ENCODE measurements at regions not wholly inside any gene's neighbourhood (a gene's known extent, or its start where the extent isn't known, plus 50 kb on each side); places are given as distances from the start of the nearest gene placed in this dataset.

- Histone ChIP-seq H3K4me1 (ENCODE audit: control insufficient read depth, extremely low read depth, insufficient read depth, low read length) (peaks cover 36% of the 10 kb centered on the region), H3K9me3 (replicated peaks; ENCODE audit: control insufficient read depth, insufficient read depth, low read length) (no peaks in the 10 kb centered on the region), H3K4me3 (replicated peaks in 1 of 3; ENCODE audit: insufficient read depth in 1 of 3, low read depth in 1 of 3, low read length in 3 of 3) (no peak overlapping the region), H3K36me3 (ENCODE audit: control insufficient read depth in 2 of 2, extremely low read depth in 1 of 2, insufficient read depth in 2 of 2, low read length in 2 of 2) (no peaks in the 10 kb centered on the region), H3K79me2 (ENCODE audit: control insufficient read depth, insufficient read depth, low read length) (no peaks in the 10 kb centered on the region), H4K20me1 (replicated peaks; ENCODE audit: control insufficient read depth, extremely low read depth, insufficient read depth, low read length) (no peaks in the 10 kb centered on the region), H3K4me2 (ENCODE audit: insufficient read depth, low read length) (peak overlapping the region; percentile 46), H2AFZ (ENCODE audit: low read depth, low read length) (peak overlapping the region; percentile 52), H3K9me1 (replicated peaks; ENCODE audit: control insufficient read depth, extremely low read depth, insufficient read depth, low read length) (no peaks in the 10 kb centered on the region), H3K27ac (ENCODE audit: insufficient read depth, low read depth, low read length) (no peak overlapping the region), H3K27me3 (ENCODE audit: control insufficient read depth in 2 of 2, insufficient read depth in 2 of 2, low read length in 2 of 2) (no peaks in the 10 kb centered on the region), H3K9ac (replicated peaks; ENCODE audit: extremely low read depth, insufficient read depth, low read length) (no peak overlapping the region)
- DNase-seq (ENCODE audit: low read depth, low spot score) = peak; percentile 68
- ChIA-PET POLR2A (no interaction called here), CTCF (no interaction called here)
- intact Hi-C loops (cut with micrococcal nuclease) = loop anchor here (5.0 kb wide), 1 partner anchor 235 kb away; no protein-coding TSS in a partner anchor
- no peak for TF ChIP-seq GATA2 (IDR thresholded peaks at IDR 0.05; ENCODE audit: insufficient read depth, insufficient read length, low read depth, low read length)
- no peak for TF ChIP-seq CTCF (IDR thresholded peaks at IDR 0.05; ENCODE audit: extremely low read depth in 1 of 2, insufficient read depth in 1 of 2, low read depth in 1 of 2, low read length in 2 of 2)
- TF ChIP-seq, protein P1, sequence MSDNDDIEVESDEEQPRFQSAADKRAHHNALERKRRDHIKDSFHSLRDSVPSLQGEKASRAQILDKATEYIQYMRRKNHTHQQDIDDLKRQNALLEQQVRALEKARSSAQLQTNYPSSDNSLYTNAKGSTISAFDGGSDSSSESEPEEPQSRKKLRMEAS (IDR thresholded peaks at IDR 0.05; ENCODE audit: insufficient read depth, insufficient read length) = no peak
- no peak for FAIRE-seq
- no TSS peak for BruUV-seq (replicated peaks)
- dilution Hi-C loops (cut with MboI; ENCODE audit: extremely low pct_ligation_motif_present, low sequenced_read_pairs) = no loop called here
These were observed 92.8 kb downstream of the RASSF10 start for GRCh38 chr11:13101644-13102512.

DNA sequence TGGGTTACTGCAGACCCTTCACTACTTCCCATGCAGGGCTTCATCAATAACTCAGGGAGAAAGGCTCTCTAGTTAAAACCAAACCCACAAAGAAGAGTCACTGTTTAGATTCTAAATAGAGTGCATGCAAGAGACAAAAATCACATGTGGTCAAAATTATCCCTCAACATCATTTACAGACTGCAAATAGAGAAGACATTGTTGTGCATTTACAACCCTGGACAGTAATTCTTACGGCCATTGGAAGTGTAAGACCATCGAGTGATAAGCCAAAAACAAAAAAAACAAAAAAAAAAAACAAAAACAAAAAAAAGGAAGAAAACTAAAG is 93.4 kb downstream of the RASSF10 start:
- Histone ChIP-seq H3K9me3 (replicated peaks; ENCODE audit: control insufficient read depth, insufficient read depth, low read length) (no peaks in the 10 kb centered on the region), H3K4me1 (ENCODE audit: control insufficient read depth, extremely low read depth, insufficient read depth, low read length) (peaks cover 36% of the 10 kb centered on the region), H3K27ac (ENCODE audit: insufficient read depth, low read depth, low read length) (no peak overlapping the region), H4K20me1 (replicated peaks; ENCODE audit: control insufficient read depth, extremely low read depth, insufficient read depth, low read length) (no peaks in the 10 kb centered on the region), H2AFZ (ENCODE audit: low read depth, low read length) (no peak overlapping the region), H3K4me3 (replicated peaks in 1 of 3; ENCODE audit: insufficient read depth in 1 of 3, low read depth in 1 of 3, low read length in 3 of 3) (no peak overlapping the region), H3K79me2 (ENCODE audit: control insufficient read depth, insufficient read depth, low read length) (no peaks in the 10 kb centered on the region), H3K36me3 (ENCODE audit: control insufficient read depth in 2 of 2, extremely low read depth in 1 of 2, insufficient read depth in 2 of 2, low read length in 2 of 2) (no peaks in the 10 kb centered on the region), H3K27me3 (ENCODE audit: control insufficient read depth in 2 of 2, insufficient read depth in 2 of 2, low read length in 2 of 2) (no peaks in the 10 kb centered on the region), H3K9ac (replicated peaks; ENCODE audit: extremely low read depth, insufficient read depth, low read length) (no peak overlapping the region), H3K4me2 (ENCODE audit: insufficient read depth, low read length) (peak overlapping the region; percentile 46), H3K9me1 (replicated peaks; ENCODE audit: control insufficient read depth, extremely low read depth, insufficient read depth, low read length) (no peaks in the 10 kb centered on the region)
- TF ChIP-seq GATA2 (IDR thresholded peaks at IDR 0.05; ENCODE audit: insufficient read depth, insufficient read length, low read depth, low read length) (no peak), POLR2AphosphoS5 (IDR thresholded peaks at IDR 0.05; ENCODE audit: insufficient read depth, low read depth, low read length) (no peak), POLR2A (IDR thresholded peaks at IDR 0.05; ENCODE audit: low read depth, low read length) (no peak), CTCF (IDR thresholded peaks at IDR 0.05; ENCODE audit: extremely low read depth in 1 of 2, insufficient read depth in 1 of 2, low read depth in 1 of 2, low read length in 2 of 2) (no peak), EZH2 (IDR thresholded peaks at IDR 0.05; ENCODE audit: borderline replicate concordance, low read depth, low read length, severe bottlenecking) (no peak), JUN (IDR thresholded peaks at IDR 0.05; ENCODE audit: borderline replicate concordance, insufficient read depth, insufficient read length, low read depth) (no peak), MYC (IDR thresholded peaks at IDR 0.05; ENCODE audit: low read depth, low read length) (no peak), FOS (IDR thresholded peaks at IDR 0.05; ENCODE audit: borderline replicate concordance, insufficient read depth, low read length) (no peak)
- TF ChIP-seq, protein P1 (IDR thresholded peaks at IDR 0.05; ENCODE audit: insufficient read depth, insufficient read length) = no peak
- FAIRE-seq = no peak
- CTCF ChIA-PET = no interaction called here
- POLR2A ChIA-PET = no interaction called here
- BruUV-seq (replicated peaks) = no TSS peak
- dilution Hi-C loops (cut with MboI; ENCODE audit: extremely low pct_ligation_motif_present, low sequenced_read_pairs) (no loop called here), intact Hi-C loops (cut with micrococcal nuclease) (loop anchor here (5.0 kb wide), 1 partner anchor 235 kb away; no protein-coding TSS in a partner anchor)
- no peak for DNase-seq (ENCODE audit: low read depth, low spot score)

Measured in endothelial cell of umbilical vein (primary cell).